H1 (cell line): ENCODE measurements at regions not wholly inside any gene's neighbourhood (a gene's known extent, or its start where the extent isn't known, plus 50 kb on each side); places are given as distances from the start of the nearest gene placed in this dataset.

Source experiments
- CTCF ChIA-PET: fragments of 300-600 bp; sonication (Branson Sonifier 250); formaldehyde crosslinking; loops from one replicate; lab custom pipeline; 2021; ENCODE audit not compliant: partially characterized antibody; lab: Charles Lee
- POLR2A ChIA-PET: fragments of 300-600 bp; sonication (Branson Sonifier 250); formaldehyde crosslinking; loops from one replicate; lab custom pipeline; 2021; ENCODE audit warnings: inconsistent platforms; ENCODE audit not compliant: partially characterized antibody; lab: Charles Lee
- DNase-seq, 2 experiments: peaks; one replicate each; pipeline versions ENCODE4 v3.0.0 to v3.0.0-alpha.2; 2010 to 2022; ENCODE audit warnings: low spot score in 2 of 2, low read depth in 1 of 2, mixed read lengths in 1 of 2
- FAIRE-seq: peaks from 2 replicates; lab custom pipeline; 2011; peaks lifted over from hg19 to GRCh38; lab: Jason Lieb, UNC
- H2AFZ ChIP-seq: 2 replicates; pipeline ENCODE4 v1.8.1; 2012; ENCODE audit warnings: low read length, inconsistent platforms
- H2AK5ac ChIP-seq: 2 replicates; pipeline ENCODE4 v1.6.1; 2013; ENCODE audit warnings: low read depth, low read length
- H2BK120ac ChIP-seq: replicated peaks from 2 replicates; pipeline ENCODE3; 2013; ENCODE audit warnings: low read depth, low read length, inconsistent platforms
- H2BK12ac ChIP-seq: 2 replicates; pipeline ENCODE4 v1.6.1; 2013; ENCODE audit warnings: low read depth, low read length
- H2BK15ac ChIP-seq: 2 replicates; pipeline ENCODE4 v1.6.1; 2013; ENCODE audit warnings: low read length
- H2BK20ac ChIP-seq: 2 replicates; pipeline ENCODE4 v1.6.1; 2013; ENCODE audit warnings: low read length
- H2BK5ac ChIP-seq: 2 replicates; pipeline ENCODE4 v1.6.1; 2013; ENCODE audit warnings: low read depth, low read length
- H3K14ac ChIP-seq: 2 replicates; pipeline ENCODE4 v1.6.1; 2013; ENCODE audit warnings: inconsistent platforms; ENCODE audit not compliant: insufficient read length
- H3K18ac ChIP-seq: 2 replicates; pipeline ENCODE4 v1.6.1; 2013; ENCODE audit warnings: low read length; ENCODE audit errors: extremely low read depth
- H3K23ac ChIP-seq: 2 replicates; pipeline ENCODE4 v1.6.1; 2013; ENCODE audit warnings: inconsistent platforms; ENCODE audit not compliant: insufficient read length
- H3K23me2 ChIP-seq: 2 replicates; pipeline ENCODE4 v1.6.1; 2013; ENCODE audit warnings: low read depth, low read length
- H3K27ac ChIP-seq: 2 replicates; pipeline ENCODE4 v1.6.1; 2011; ENCODE audit warnings: low read depth, low read length, inconsistent platforms
- H3K27me3 ChIP-seq, 4 experiments: replicated peaks in 1 of 4; 1 replicate in 1 of 4; 2 replicates in 3 of 4; pipeline versions ENCODE4 v1.6.1 to v1.8.1; 2011 to 2013; ENCODE audit warnings: low read length in 3 of 4, mild to moderate bottlenecking in 3 of 4, inconsistent platforms in 2 of 4, mixed read lengths in 2 of 4, moderate library complexity in 1 of 4; ENCODE audit not compliant: control insufficient read depth in 3 of 4, insufficient read depth in 3 of 4; ENCODE audit errors: extremely low read depth in 1 of 4
- H3K36me3 ChIP-seq, 4 experiments: 2 replicates each; pipeline versions ENCODE4 v1.6.1 to v1.8.1; 2011 to 2013; ENCODE audit warnings: mild to moderate bottlenecking in 4 of 4, low read length in 3 of 4, moderate library complexity in 2 of 4, control low read depth in 1 of 4, inconsistent platforms in 1 of 4; ENCODE audit not compliant: insufficient read depth in 4 of 4, control insufficient read depth in 2 of 4
- H3K4ac ChIP-seq: replicated peaks from 2 replicates; pipeline ENCODE3; 2013; ENCODE audit warnings: low read length, low read depth, mixed read lengths, inconsistent platforms; ENCODE audit not compliant: insufficient read length
- H3K4me1 ChIP-seq, 4 experiments: replicated peaks in 1 of 4; 1 replicate in 1 of 4; 2 replicates in 3 of 4; pipeline versions ENCODE4 v1.6.1 to v1.8.1; 2011 to 2013; ENCODE audit warnings: low read length in 3 of 4, inconsistent platforms in 2 of 4, mixed read lengths in 1 of 4; ENCODE audit not compliant: insufficient read depth in 4 of 4, control insufficient read depth in 3 of 4
- H3K4me2 ChIP-seq, 2 experiments: 2 replicates each; pipeline versions ENCODE4 v1.6.1 to v1.8.1; 2011 to 2013; ENCODE audit warnings: low read depth in 2 of 2, low read length in 2 of 2, control low read depth in 1 of 2, inconsistent platforms in 1 of 2, mild to moderate bottlenecking in 1 of 2; ENCODE audit not compliant: insufficient read depth in 1 of 2
- H3K4me3 ChIP-seq, 4 experiments: fragments of 200-600, 300-600 bp in 1 of 4; sonication (generic), shearing (Covaris generic), sonication (Bioruptor Twin) in 1 of 4; 2 replicates each; pipeline versions ENCODE4 v1.5.1 to v1.8.1; 2011 to 2016; ENCODE audit warnings: low read length in 4 of 4, low read depth in 3 of 4, control low read depth in 2 of 4, inconsistent platforms in 2 of 4, mild to moderate bottlenecking in 2 of 4, mixed read lengths in 1 of 4, moderate library complexity in 1 of 4; ENCODE audit not compliant: insufficient read depth in 2 of 4; ENCODE audit errors: extremely low read depth in 1 of 4
- H3K56ac ChIP-seq: replicated peaks from 2 replicates; pipeline ENCODE3; 2013; ENCODE audit warnings: low read depth, mild to moderate bottlenecking, mixed read lengths, low read length, inconsistent platforms; ENCODE audit not compliant: insufficient read length
- H3K79me1 ChIP-seq: 2 replicates; pipeline ENCODE4 v1.6.1; 2013; ENCODE audit warnings: low read depth, low read length, control low read depth
- H3K79me2 ChIP-seq, 2 experiments: 2 replicates each; pipeline versions ENCODE4 v1.6.1 to v1.8.1; 2012 to 2013; ENCODE audit warnings: low read length in 2 of 2, mild to moderate bottlenecking in 2 of 2, inconsistent platforms in 1 of 2; ENCODE audit not compliant: insufficient read depth in 2 of 2, control insufficient read depth in 1 of 2
- H3K9ac ChIP-seq, 4 experiments: replicated peaks in 1 of 4; 1 replicate in 1 of 4; 2 replicates in 3 of 4; pipeline versions ENCODE4 v1.6.1 to v1.8.1; 2011 to 2013; ENCODE audit warnings: low read depth in 3 of 4, low read length in 3 of 4, control low read depth in 2 of 4, mild to moderate bottlenecking in 2 of 4, moderate library complexity in 2 of 4, inconsistent platforms in 1 of 4; ENCODE audit errors: extremely low read depth in 1 of 4
- H3K9me3 ChIP-seq, 2 experiments: 2 replicates each; pipeline versions ENCODE4 v1.6.1 to v1.8.1; 2012 to 2013; ENCODE audit warnings: mild to moderate bottlenecking in 2 of 2, moderate library complexity in 2 of 2, control low read depth in 1 of 2, inconsistent platforms in 1 of 2, low read depth in 1 of 2, low read length in 1 of 2, mixed read lengths in 1 of 2; ENCODE audit not compliant: insufficient read depth in 2 of 2
- H4K20me1 ChIP-seq, 2 experiments: replicated peaks in 1 of 2; 2 replicates each; pipeline versions ENCODE3 to v1.8.1; 2011 to 2013; ENCODE audit warnings: inconsistent platforms in 2 of 2, low read length in 2 of 2, mild to moderate bottlenecking in 1 of 2; ENCODE audit not compliant: insufficient read depth in 2 of 2, control insufficient read depth in 1 of 2
- H4K5ac ChIP-seq: 2 replicates; pipeline ENCODE4 v1.6.1; 2013; ENCODE audit warnings: low read length, low read depth, mixed read lengths, inconsistent platforms; ENCODE audit not compliant: insufficient read length
- H4K8ac ChIP-seq: 2 replicates; pipeline ENCODE4 v1.8.0; 2013; ENCODE audit warnings: mild to moderate bottlenecking, moderate library complexity, low read length, inconsistent platforms; ENCODE audit not compliant: insufficient read depth; ENCODE audit errors: extremely low read depth
- H4K91ac ChIP-seq: replicated peaks from 2 replicates; pipeline ENCODE3; 2013; ENCODE audit warnings: low read length, mixed read lengths, inconsistent platforms; ENCODE audit not compliant: insufficient read length
- CHD2 ChIP-seq: IDR thresholded peaks from 2 replicates; pipeline ENCODE4 v1.6.1; 2012; ENCODE audit warnings: low read length, improper control_type of control experiment
- EGR1 ChIP-seq: IDR thresholded peaks from 2 replicates; pipeline ENCODE4 v1.6.1; 2011; ENCODE audit warnings: low read depth, low read length, borderline replicate concordance
- MAFK ChIP-seq: IDR thresholded peaks from 2 replicates; pipeline ENCODE4 v1.6.1; 2012; ENCODE audit warnings: low read depth, mild to moderate bottlenecking, improper control_type of control experiment, low read length
- POLR2A ChIP-seq, 2 experiments: IDR thresholded peaks; 1 replicate in 1 of 2; 2 replicates in 1 of 2; pipeline ENCODE4 v1.6.1; 2011; ENCODE audit warnings: low read depth in 2 of 2, low read length in 2 of 2, mild to moderate bottlenecking in 2 of 2; ENCODE audit errors: control extremely low read depth in 1 of 2
- WGBS, 2 experiments: shearing (Covaris generic) in 1 of 2; methylation state at CpG; one replicate each; pipeline versions ENCODE4 v1.1.6 to v1.1.7; 2013 to 2015; ENCODE audit warnings: low lambda C conversion rate in 2 of 2, mixed read lengths in 2 of 2, inconsistent platforms in 1 of 2, low coverage in 1 of 2, missing lambda C conversion rate in 1 of 2; ENCODE audit not compliant: insufficient replicate concordance in 2 of 2, insufficient coverage in 1 of 2, insufficient read length in 1 of 2; ENCODE audit errors: extremely low coverage in 1 of 2, missing lambda C conversion rate in 1 of 2; 5-methylcytosine and 5-hydroxymethylcytosine counted together

GRCh38 chr6:73888050-73888449 is 192.0 kb downstream of the CD109 start:
- H4K20me1 ChIP-seq, result no peaks in the 10 kb centered on the region
- H2AFZ ChIP-seq, result no peak overlapping the region
- POLR2A ChIA-PET, result no interaction called here
- WGBS, 2 experiments, result 89% methylated on average over 4 of the region's 4 CpGs; no CpG with 5 or more reads in 1 of the 2 experiments
- H3K56ac ChIP-seq, result no peak overlapping the region
- no peak overlapping the region for H2BK5ac ChIP-seq
- H3K27ac ChIP-seq, result no peak overlapping the region
- no peaks in the 10 kb centered on the region for H3K36me3 ChIP-seq
- no peak overlapping the region for H3K18ac ChIP-seq
- no peak overlapping the region for H3K4me3 ChIP-seq
- H3K4ac ChIP-seq, result no peak overlapping the region
- H2BK15ac ChIP-seq, result no peak overlapping the region
- no peak for FAIRE-seq
- H3K14ac ChIP-seq, result no peak overlapping the region
- TF ChIP-seq POLR2A (IDR thresholded peaks at IDR 0.05; ENCODE audit: control extremely low read depth in 1 of 2, low read depth in 2 of 2, low read length in 2 of 2) (no peak), CHD2 (no peak), MAFK (no peak), EGR1 (no peak)
- H3K4me1 ChIP-seq, result peaks cover 0 to 2% (median 0%) of the 10 kb centered on the region in 4 experiments; a peak in 1 of 7 replicates
- no peak overlapping the region for H4K5ac ChIP-seq
- no peaks in the 10 kb centered on the region for H3K23me2 ChIP-seq
- H3K23ac ChIP-seq, result no peak overlapping the region
- H3K4me2 ChIP-seq, result no peak overlapping the region
- H4K91ac ChIP-seq, result no peak overlapping the region
- H3K9me3 ChIP-seq, result no peaks in the 10 kb centered on the region
- H2AK5ac ChIP-seq, result no peak overlapping the region
- no peaks in the 10 kb centered on the region for H3K27me3 ChIP-seq
- H2BK12ac ChIP-seq, result no peak overlapping the region
- no peaks in the 10 kb centered on the region for H3K79me2 ChIP-seq
- no peak for DNase-seq
- CTCF ChIA-PET, result no interaction called here
- no peak overlapping the region for H2BK20ac ChIP-seq
- no peak overlapping the region for H4K8ac ChIP-seq
- no peak overlapping the region for H3K9ac ChIP-seq
- H3K79me1 ChIP-seq, result no peaks in the 10 kb centered on the region
- no peak overlapping the region for H2BK120ac ChIP-seq
